PFSK-1 (cell line): ENCODE measurements at regions not wholly inside any gene's neighbourhood (a gene's known extent, or its start where the extent isn't known, plus 50 kb on each side); places are given as distances from the start of the nearest gene placed in this dataset.

ENCODE experiments used
- FOXP2 ChIP-seq: optimal IDR thresholded peaks from 2 replicates; pipeline ENCODE3; 2011; ENCODE audit warnings: borderline replicate concordance, control low read depth, inconsistent platforms; ENCODE audit not compliant: insufficient read depth; ENCODE audit errors: extremely low read length, extremely low read depth
- POLR2AphosphoS5 ChIP-seq: IDR thresholded peaks from 2 replicates; pipeline ENCODE4 v1.6.1; 2012; ENCODE audit warnings: low read depth, mild to moderate bottlenecking, control low read depth, low read length, moderate library complexity
- REST ChIP-seq, 2 experiments: IDR thresholded peaks; 2 replicates each; pipeline versions ENCODE4 v1.6.1 to v1.8.0; 2011 to 2012; ENCODE audit warnings: low read depth in 2 of 2, low read length in 2 of 2, control low read depth in 1 of 2, inconsistent platforms in 1 of 2, mild to moderate bottlenecking in 1 of 2, moderate library complexity in 1 of 2; ENCODE audit not compliant: insufficient read depth in 1 of 2
- SIN3A ChIP-seq: IDR thresholded peaks from 2 replicates; pipeline ENCODE4 v1.6.1; 2012; ENCODE audit warnings: mild to moderate bottlenecking, low read length, moderate library complexity, borderline replicate concordance; ENCODE audit not compliant: insufficient read depth
- TAF1 ChIP-seq: IDR thresholded peaks from 2 replicates; pipeline ENCODE4 v1.6.1; 2012; ENCODE audit warnings: low read length, control low read depth, borderline replicate concordance; ENCODE audit not compliant: insufficient read depth

GRCh38 chr6:114649298-114649697 lies 306.5 kb upstream of the HS3ST5 start:
- TF ChIP-seq SIN3A (no peak), FOXP2 (no peak), POLR2AphosphoS5 (no peak), REST (IDR thresholded peaks at IDR 0.05; ENCODE audit: insufficient read depth in 1 of 2, low read depth in 2 of 2, low read length in 2 of 2) (no peak), TAF1 (no peak)

DNA sequence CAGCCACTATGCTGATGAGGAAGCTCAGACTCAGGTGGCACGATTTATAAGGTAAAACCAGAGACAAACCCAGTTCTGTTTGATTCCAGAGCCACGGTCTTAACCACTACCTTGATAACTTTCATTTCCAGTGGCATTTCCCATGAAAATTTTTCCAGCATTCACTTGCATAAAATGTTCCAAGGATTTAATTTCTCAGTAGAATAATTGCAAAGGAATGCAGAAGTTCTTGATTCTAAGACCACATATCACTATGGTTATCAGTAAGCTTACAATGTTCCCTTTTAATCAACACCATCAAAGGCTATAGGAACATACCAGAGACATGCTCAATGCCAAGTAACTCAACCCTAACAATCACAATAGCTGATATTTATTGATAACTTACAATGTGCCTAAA lies 306.0 kb upstream of the HS3ST5 start:
- TF ChIP-seq FOXP2, result no peak
- no peak for TF ChIP-seq SIN3A
- no peak for TF ChIP-seq TAF1
- TF ChIP-seq REST (IDR thresholded peaks at IDR 0.05; ENCODE audit: insufficient read depth in 1 of 2, low read depth in 2 of 2, low read length in 2 of 2), result no peak
- no peak for TF ChIP-seq POLR2AphosphoS5

- TF ChIP-seq SIN3A (no peak), FOXP2 (no peak), TAF1 (no peak)
Observed at GRCh38 chr6:114638341-114638740, 295.5 kb upstream of the HS3ST5 start.

GRCh38 chr6:114634016-114634415 lies 291.2 kb upstream of the HS3ST5 start:
- TF ChIP-seq FOXP2, result no peak

- TF ChIP-seq TAF1 (no peak), REST (IDR thresholded peaks at IDR 0.05; ENCODE audit: insufficient read depth in 1 of 2, low read depth in 2 of 2, low read length in 2 of 2) (no peak), POLR2AphosphoS5 (no peak), FOXP2 (no peak), SIN3A (no peak)
Observed at GRCh38 chr6:114619621-114620200, 276.9 kb upstream of the HS3ST5 start.

DNA sequence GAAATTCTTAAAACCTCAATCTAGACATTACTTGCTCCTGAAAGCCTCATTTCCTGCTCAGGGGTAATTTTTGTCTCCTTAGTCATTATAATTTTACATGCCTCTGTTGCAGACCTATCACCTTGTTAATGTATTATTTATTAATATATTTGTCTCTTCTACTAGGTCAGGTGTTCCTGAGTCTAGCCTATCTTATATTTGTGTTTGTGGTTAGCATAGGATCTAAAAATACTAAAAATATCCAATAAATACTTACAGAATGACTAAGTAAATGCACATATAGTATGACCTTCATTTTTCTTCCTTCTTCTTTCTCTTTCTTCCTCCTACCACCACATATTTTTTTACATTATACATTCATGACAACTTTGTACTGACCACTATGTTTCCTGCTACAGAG lies 268.9 kb upstream of the HS3ST5 start:
- TF ChIP-seq TAF1 (no peak), REST (IDR thresholded peaks at IDR 0.05; ENCODE audit: insufficient read depth in 1 of 2, low read depth in 2 of 2, low read length in 2 of 2) (no peak), FOXP2 (no peak), POLR2AphosphoS5 (no peak), SIN3A (no peak)
